GM10266 (cell line): ENCODE measurements at regions not wholly inside any gene's neighbourhood (a gene's known extent, or its start where the extent isn't known, plus 50 kb on each side); places are given as distances from the start of the nearest gene placed in this dataset.

Experiments used
- DNase-seq: peaks from one replicate; pipeline ENCODE4 v3.0.0; 2012; ENCODE audit errors: extremely low spot score
- TF ChIP-seq, protein P1 (sequence below): IDR thresholded peaks from 2 replicates; pipeline ENCODE4 v1.5.1; 2012; ENCODE audit warnings: mild to moderate bottlenecking, low read depth; ENCODE audit not compliant: control insufficient read depth, insufficient read depth; ENCODE audit errors: missing control alignments

DNA sequence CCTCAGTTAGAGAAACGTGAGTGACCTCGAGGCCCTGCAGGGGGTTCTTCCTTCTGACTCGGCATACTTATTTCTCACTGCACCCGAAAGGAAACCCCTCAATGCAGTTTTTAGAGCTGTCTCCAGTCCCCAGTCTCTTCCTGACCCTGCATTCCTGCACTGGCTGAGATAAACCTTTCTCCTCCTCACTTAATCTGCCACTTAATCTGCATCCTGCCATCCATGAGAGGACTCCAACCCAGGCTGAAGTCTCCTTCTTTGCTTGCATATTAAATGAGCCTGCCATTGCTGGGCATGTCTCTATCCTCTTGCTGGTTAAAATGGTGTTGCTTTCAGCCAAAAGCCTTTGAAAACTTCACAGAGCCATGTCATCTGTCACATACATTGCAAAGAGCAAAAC lies 125.6 kb upstream of the GATA6 start:
- TF ChIP-seq, protein P1, sequence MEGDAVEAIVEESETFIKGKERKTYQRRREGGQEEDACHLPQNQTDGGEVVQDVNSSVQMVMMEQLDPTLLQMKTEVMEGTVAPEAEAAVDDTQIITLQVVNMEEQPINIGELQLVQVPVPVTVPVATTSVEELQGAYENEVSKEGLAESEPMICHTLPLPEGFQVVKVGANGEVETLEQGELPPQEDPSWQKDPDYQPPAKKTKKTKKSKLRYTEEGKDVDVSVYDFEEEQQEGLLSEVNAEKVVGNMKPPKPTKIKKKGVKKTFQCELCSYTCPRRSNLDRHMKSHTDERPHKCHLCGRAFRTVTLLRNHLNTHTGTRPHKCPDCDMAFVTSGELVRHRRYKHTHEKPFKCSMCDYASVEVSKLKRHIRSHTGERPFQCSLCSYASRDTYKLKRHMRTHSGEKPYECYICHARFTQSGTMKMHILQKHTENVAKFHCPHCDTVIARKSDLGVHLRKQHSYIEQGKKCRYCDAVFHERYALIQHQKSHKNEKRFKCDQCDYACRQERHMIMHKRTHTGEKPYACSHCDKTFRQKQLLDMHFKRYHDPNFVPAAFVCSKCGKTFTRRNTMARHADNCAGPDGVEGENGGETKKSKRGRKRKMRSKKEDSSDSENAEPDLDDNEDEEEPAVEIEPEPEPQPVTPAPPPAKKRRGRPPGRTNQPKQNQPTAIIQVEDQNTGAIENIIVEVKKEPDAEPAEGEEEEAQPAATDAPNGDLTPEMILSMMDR: no peak
- DNase-seq: no peak

- TF ChIP-seq, protein P1: no peak
- no peak for DNase-seq
Observed at GRCh38 chr18:22044474-22045220, 124.7 kb upstream of the GATA6 start.

DNA sequence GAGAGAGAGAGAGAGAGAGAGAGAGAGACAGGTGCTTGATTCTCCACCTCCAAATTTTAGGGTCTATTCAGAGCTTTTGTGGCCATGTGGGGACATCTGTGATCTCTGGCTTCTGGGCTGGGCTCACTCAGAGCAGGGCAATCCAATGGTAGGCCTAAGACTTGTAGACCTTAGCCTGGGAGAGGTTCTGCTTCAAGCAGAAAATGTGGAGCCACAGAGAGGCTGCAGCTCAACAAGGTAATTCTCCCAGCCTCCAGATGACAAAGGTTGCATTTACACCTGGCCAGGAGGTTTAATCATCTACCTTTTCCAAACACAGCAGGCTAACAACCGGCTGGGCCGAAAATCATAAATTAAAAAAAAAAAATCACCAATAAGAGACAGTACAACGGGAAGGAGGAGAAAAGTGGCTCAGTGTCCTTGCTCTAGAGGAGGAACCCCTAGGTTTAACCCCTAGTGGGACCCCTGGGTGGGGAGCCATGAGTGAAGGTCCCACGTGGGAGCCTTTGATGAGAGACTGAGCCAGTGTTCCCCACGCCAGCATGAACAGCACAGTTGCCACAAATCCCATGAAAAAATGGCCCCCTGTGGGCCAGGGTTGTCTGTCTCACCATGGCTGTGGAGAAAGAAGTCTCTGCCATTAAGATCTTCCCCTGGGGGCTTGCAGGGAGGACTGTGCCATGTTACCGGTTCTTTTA lies 124.0 kb upstream of the GATA6 start:
- TF ChIP-seq, protein P1: no peak
- DNase-seq: no peak

GRCh38 chr18:22046473-22046872 lies 122.9 kb upstream of the GATA6 start:
- DNase-seq: no peak
- TF ChIP-seq, protein P1: no peak

GRCh38 chr18:22047485-22047884 lies 121.9 kb upstream of the GATA6 start:
- no peak for DNase-seq
- TF ChIP-seq, protein P1: no peak

GRCh38 chr18:22048221-22048620 lies 121.2 kb upstream of the GATA6 start:
- no peak for DNase-seq
- TF ChIP-seq, protein P1: no peak
